Ishikawa (cell line): ENCODE measurements at regions not wholly inside any gene's neighbourhood (a gene's known extent, or its start where the extent isn't known, plus 50 kb on each side); places are given as distances from the start of the nearest gene placed in this dataset.

Experiments used
- CEBPB ChIP-seq: IDR thresholded peaks from 2 replicates; pipeline ENCODE4 v1.6.1; 2012
- CREB1 ChIP-seq: IDR thresholded peaks from 2 replicates; pipeline ENCODE4 v1.6.1; 2012; ENCODE audit warnings: low read depth
- EGR1 ChIP-seq: IDR thresholded peaks from 2 replicates; pipeline ENCODE4 v1.6.1; 2012
- EP300 ChIP-seq: IDR thresholded peaks from 2 replicates; pipeline ENCODE4 v1.6.1; 2012; ENCODE audit warnings: borderline replicate concordance
- RAD21 ChIP-seq: IDR thresholded peaks from 2 replicates; pipeline ENCODE4 v1.6.1; 2012; ENCODE audit warnings: low read depth
- REST ChIP-seq: IDR thresholded peaks from 2 replicates; pipeline ENCODE4 v1.6.1; 2012; ENCODE audit warnings: low read depth, mild to moderate bottlenecking
- TCF12 ChIP-seq: IDR thresholded peaks from 2 replicates; pipeline ENCODE4 v1.6.1; 2012; ENCODE audit warnings: low read depth
- TEAD4 ChIP-seq: IDR thresholded peaks from 2 replicates; pipeline ENCODE4 v1.6.1; 2012
- YY1 ChIP-seq: IDR thresholded peaks from 2 replicates; pipeline ENCODE4 v1.6.1; 2012; ENCODE audit warnings: low read depth
- TF ChIP-seq, protein P1 (sequence below): IDR thresholded peaks from 2 replicates; pipeline ENCODE4 v1.6.1; 2012
- TF ChIP-seq, protein P2 (sequence below): IDR thresholded peaks from 2 replicates; pipeline ENCODE4 v1.6.1; 2012

DNA sequence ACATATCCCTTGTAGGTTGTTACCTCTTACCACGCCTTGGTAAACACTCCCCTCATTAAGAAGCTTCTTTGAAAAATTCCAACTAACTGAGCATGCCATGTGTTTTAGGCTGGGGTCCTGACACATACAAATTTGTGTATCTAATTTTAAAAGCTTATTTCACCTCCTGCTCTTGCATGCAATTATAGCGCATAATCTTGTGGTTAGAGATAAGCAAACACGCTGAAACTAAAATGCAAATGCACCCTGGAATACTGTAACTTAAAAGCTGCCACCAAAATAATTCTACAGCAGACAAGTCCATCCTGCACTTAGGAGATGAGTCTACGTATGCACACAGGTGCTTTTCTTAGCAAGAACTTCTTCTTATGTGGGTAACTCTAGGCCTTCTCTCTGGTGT, 990.2 kb downstream of the TSN start:
- TF ChIP-seq CREB1 (no peak), RAD21 (no peak), REST (no peak), CEBPB (no peak), YY1 (no peak), EGR1 (no peak), EP300 (no peak), TEAD4 (no peak), TCF12 (no peak)
- TF ChIP-seq, protein P1, sequence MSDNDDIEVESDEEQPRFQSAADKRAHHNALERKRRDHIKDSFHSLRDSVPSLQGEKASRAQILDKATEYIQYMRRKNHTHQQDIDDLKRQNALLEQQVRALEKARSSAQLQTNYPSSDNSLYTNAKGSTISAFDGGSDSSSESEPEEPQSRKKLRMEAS: no peak
- TF ChIP-seq, protein P2, sequence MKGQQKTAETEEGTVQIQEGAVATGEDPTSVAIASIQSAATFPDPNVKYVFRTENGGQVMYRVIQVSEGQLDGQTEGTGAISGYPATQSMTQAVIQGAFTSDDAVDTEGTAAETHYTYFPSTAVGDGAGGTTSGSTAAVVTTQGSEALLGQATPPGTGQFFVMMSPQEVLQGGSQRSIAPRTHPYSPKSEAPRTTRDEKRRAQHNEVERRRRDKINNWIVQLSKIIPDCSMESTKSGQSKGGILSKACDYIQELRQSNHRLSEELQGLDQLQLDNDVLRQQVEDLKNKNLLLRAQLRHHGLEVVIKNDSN: no peak
